ENCODE measurements at regions not wholly inside any gene's neighbourhood (a gene's known extent, or its start where the extent isn't known, plus 50 kb on each side); places are given as distances from the start of the nearest gene placed in this dataset.

DNA sequence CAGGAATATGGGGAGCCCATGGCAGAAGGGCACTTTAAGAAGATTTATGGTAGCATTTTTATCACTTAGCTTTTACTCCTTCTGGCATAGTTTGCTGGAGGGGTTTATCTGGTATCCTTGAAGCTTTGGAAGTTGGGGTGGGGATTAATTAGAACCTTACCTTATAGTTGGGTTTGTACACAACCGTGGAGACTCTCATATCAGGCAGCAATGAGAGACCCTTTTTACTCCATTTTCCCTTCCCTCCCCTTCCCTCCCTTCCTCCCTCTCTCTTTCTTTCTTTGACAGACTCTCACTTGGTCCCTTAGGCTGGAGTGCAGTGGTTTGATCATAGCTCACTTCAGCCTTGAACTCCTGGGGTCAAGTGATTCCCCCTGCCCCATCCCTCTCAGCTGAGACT is 465.8 kb upstream of the PODXL start:
- TF ChIP-seq, protein P1, sequence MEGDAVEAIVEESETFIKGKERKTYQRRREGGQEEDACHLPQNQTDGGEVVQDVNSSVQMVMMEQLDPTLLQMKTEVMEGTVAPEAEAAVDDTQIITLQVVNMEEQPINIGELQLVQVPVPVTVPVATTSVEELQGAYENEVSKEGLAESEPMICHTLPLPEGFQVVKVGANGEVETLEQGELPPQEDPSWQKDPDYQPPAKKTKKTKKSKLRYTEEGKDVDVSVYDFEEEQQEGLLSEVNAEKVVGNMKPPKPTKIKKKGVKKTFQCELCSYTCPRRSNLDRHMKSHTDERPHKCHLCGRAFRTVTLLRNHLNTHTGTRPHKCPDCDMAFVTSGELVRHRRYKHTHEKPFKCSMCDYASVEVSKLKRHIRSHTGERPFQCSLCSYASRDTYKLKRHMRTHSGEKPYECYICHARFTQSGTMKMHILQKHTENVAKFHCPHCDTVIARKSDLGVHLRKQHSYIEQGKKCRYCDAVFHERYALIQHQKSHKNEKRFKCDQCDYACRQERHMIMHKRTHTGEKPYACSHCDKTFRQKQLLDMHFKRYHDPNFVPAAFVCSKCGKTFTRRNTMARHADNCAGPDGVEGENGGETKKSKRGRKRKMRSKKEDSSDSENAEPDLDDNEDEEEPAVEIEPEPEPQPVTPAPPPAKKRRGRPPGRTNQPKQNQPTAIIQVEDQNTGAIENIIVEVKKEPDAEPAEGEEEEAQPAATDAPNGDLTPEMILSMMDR (IDR thresholded peaks at IDR 0.05): no peak
- Histone ChIP-seq H3K9me3 (no peaks in the 10 kb centered on the region), H3K27ac (no peak overlapping the region), H3K4me3 (no peak overlapping the region), H3K4me1 (peaks cover 0 to 9% of the 10 kb centered on the region in 2 donors), H3K27me3 (no peaks in the 10 kb centered on the region), H3K36me3 (no peaks in the 10 kb centered on the region)
- DNase-seq (ENCODE audit: low spot score): no peak

DNA sequence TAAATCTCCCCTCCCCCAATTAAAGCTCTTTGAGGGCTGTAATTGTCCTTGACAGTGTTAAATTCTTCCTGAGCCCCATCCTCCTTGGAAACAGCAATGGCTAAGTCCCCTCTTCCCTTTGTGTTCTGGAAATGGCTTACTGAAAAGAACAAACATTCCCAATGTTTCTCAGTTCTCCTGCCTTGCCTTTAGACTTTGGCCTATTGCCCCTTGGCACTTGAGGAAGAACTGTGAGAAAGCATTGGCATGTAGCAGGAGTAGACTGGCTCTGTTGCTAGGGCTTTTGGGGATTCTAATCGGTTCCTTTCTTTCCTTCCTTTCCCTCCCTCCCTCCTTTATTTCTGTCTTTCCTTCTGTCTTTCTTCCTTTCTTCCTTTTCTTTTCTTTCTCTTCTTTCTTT is 463.3 kb upstream of the PODXL start:
- H3K4me3 ChIP-seq: no peak overlapping the region

DNA sequence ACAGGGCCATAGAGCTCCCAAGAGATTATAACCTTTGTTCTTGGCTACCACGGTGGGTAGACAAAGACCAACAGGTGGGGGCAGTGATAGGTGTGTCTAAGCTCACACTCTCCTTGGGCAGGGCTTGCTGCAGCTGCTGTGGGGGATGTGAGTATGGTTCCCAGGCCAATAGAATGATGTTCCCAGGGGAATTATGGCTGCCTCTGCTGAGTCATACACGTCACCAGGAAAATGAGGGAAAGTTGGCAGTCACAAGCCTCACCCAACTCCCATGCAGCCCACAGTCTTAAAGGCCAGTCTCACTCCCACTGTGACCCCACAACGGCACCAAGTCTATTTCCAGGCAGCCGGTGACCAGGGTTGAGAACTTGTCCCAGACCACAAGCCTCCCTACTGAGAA is 453.4 kb upstream of the PODXL start:
- Histone ChIP-seq H3K9me3 (peaks cover 0 to 16% of the 10 kb centered on the region in 2 donors), H3K27me3 (no peaks in the 10 kb centered on the region), H3K27ac (no peak overlapping the region), H3K4me1 (no peaks in the 10 kb centered on the region), H3K4me3 (no peak overlapping the region), H3K36me3 (no peaks in the 10 kb centered on the region)
- no peak for DNase-seq (ENCODE audit: low spot score)
- TF ChIP-seq, protein P1 (IDR thresholded peaks at IDR 0.05): no peak

More for the DNA sequence above, 463.3 kb upstream of the PODXL start:
- H3K36me3 ChIP-seq: no peaks in the 10 kb centered on the region
- TF ChIP-seq, protein P1 (IDR thresholded peaks at IDR 0.05): no peak
- no peaks in the 10 kb centered on the region for H3K27me3 ChIP-seq
- H3K9me3 ChIP-seq: peaks cover 0 to 4% of the 10 kb centered on the region in 2 donors
- DNase-seq (ENCODE audit: low spot score): no peak
- no peak overlapping the region for H3K27ac ChIP-seq
- peaks cover 0 to 9% of the 10 kb centered on the region in 2 donors for H3K4me1 ChIP-seq

DNA sequence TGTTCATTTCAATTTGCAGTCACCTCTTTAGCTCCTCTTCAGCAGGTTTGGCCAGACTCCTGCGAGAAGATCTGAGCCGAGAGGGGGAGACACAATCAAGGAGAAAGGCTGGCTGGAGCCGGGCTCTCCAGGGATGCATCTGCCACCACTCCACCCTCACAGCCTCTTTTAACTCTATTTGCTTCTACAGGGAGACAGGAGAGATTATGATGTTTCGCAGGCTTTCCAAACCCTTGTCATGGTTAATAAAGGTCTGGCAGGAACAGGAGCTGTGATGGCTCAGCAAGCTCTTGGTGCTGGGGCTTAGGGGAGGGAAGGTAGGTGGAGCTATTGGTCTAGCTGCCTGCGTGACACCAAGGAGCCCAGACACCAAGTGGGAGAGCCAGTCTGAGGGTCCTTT is 448.1 kb upstream of the PODXL start:
- H3K27ac ChIP-seq: no peak overlapping the region
- peaks cover 0 to 10% of the 10 kb centered on the region in 2 donors for H3K9me3 ChIP-seq
- no peak overlapping the region for H3K4me3 ChIP-seq
- H3K4me1 ChIP-seq: no peaks in the 10 kb centered on the region
- no peaks in the 10 kb centered on the region for H3K36me3 ChIP-seq
- TF ChIP-seq, protein P1 (IDR thresholded peaks at IDR 0.05): peak; percentile 18 to 62
- DNase-seq (ENCODE audit: low spot score): no peak
- H3K27me3 ChIP-seq: no peaks in the 10 kb centered on the region

DNA sequence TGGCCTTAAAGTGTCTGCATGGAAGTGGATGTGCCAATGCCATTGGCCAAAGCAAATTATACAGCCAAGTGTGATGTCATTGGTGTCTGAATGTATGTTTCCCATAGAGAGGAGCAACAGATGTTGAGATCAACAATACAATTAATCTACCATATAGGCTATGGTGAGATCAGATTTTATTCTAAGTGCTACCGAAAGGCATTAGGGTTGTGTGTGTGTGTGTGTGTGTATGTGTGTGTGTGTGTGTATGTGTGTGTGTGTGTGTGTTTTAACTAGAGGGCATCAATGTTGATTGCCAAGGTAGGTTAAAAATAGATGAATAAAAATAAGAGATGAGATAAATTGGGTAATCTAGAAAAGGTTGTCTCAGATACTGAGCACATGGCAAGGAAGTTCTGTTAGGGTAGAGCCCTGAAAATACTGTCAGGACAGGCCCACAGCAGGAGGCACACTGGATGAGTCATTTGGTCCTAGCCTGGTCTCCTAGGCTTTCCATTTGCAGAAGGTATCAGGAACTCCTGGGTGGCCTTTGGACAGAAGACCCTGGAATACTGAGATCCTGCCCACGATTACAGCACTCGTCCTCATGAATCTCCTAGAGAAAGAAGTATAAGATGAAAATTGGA is 446.0 kb upstream of the PODXL start:
- no peaks in the 10 kb centered on the region for H3K36me3 ChIP-seq
- H3K27me3 ChIP-seq: no peaks in the 10 kb centered on the region
- H3K9me3 ChIP-seq: no peaks in the 10 kb centered on the region
- no peak overlapping the region for H3K4me3 ChIP-seq
- no peak for DNase-seq (ENCODE audit: low spot score)
- TF ChIP-seq, protein P1 (IDR thresholded peaks at IDR 0.05): no peak
- H3K27ac ChIP-seq: no peak overlapping the region
- H3K4me1 ChIP-seq: no peaks in the 10 kb centered on the region

DNA sequence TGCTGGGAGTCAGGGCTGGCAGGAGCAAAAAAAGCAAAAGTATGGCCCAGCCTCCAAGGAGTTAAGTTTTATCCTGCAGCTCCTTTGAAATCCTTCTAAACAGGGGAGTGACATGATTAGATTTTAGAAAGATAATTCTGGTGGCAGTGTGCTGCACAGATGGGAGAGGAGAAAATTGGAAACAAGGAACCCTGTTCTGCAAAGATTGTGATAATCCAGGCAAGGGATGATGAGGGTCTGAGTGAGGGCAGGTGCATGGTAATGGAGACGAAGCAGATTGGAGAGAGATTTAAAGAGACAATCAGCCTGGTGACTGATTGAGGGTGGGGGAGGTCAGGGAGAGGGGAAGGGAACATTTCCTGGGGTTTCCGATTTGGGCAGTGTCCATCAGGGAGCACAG is 444.7 kb upstream of the PODXL start:
- no peak overlapping the region for H3K27ac ChIP-seq
- H3K9me3 ChIP-seq: no peaks in the 10 kb centered on the region
- no peaks in the 10 kb centered on the region for H3K36me3 ChIP-seq
- no peak overlapping the region for H3K4me3 ChIP-seq
- TF ChIP-seq, protein P1 (IDR thresholded peaks at IDR 0.05): no peak
- no peaks in the 10 kb centered on the region for H3K27me3 ChIP-seq
- no peaks in the 10 kb centered on the region for H3K4me1 ChIP-seq
- DNase-seq (ENCODE audit: low spot score): no peak

Data from right atrium auricular region (tissue), 2 donors.